HEK293 (cell line): ENCODE measurements at regions not wholly inside any gene's neighbourhood (a gene's known extent, or its start where the extent isn't known, plus 50 kb on each side); places are given as distances from the start of the nearest gene placed in this dataset.

ENCODE experiments used
- ZBTB17 ChIP-seq: fragments of 450-650 bp; formaldehyde crosslinking; IDR thresholded peaks from 2 replicates; pipeline ENCODE4 v1.5.1; 2016; ENCODE audit warnings: missing biosample characterization, missing genetic modification characterization
- ZNF138 ChIP-seq: fragments of 450-650 bp; formaldehyde crosslinking; IDR thresholded peaks from 2 replicates; pipeline ENCODE4 v1.5.1; 2016; ENCODE audit warnings: missing biosample characterization, missing genetic modification characterization, borderline replicate concordance
- TF ChIP-seq, protein P1 (sequence below): fragments of 450-650 bp; formaldehyde crosslinking; IDR thresholded peaks from 2 replicates; pipeline ENCODE4 v1.5.1; 2016; ENCODE audit warnings: missing biosample characterization, missing genetic modification characterization
- TF ChIP-seq, protein P2 (sequence below): fragments of 450-650 bp; formaldehyde crosslinking; IDR thresholded peaks from 2 replicates; pipeline ENCODE4 v1.5.1; 2016; ENCODE audit warnings: missing biosample characterization, missing genetic modification characterization

GRCh38 chr3:167895178-167895577 lies 159.7 kb downstream of the SERPINI1 start:
- TF ChIP-seq, protein P1, sequence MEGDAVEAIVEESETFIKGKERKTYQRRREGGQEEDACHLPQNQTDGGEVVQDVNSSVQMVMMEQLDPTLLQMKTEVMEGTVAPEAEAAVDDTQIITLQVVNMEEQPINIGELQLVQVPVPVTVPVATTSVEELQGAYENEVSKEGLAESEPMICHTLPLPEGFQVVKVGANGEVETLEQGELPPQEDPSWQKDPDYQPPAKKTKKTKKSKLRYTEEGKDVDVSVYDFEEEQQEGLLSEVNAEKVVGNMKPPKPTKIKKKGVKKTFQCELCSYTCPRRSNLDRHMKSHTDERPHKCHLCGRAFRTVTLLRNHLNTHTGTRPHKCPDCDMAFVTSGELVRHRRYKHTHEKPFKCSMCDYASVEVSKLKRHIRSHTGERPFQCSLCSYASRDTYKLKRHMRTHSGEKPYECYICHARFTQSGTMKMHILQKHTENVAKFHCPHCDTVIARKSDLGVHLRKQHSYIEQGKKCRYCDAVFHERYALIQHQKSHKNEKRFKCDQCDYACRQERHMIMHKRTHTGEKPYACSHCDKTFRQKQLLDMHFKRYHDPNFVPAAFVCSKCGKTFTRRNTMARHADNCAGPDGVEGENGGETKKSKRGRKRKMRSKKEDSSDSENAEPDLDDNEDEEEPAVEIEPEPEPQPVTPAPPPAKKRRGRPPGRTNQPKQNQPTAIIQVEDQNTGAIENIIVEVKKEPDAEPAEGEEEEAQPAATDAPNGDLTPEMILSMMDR (tag by site-specific recombination) = no peak
- TF ChIP-seq ZBTB17 (tag by site-specific recombination) (no peak), ZNF138 (tag by site-specific recombination) (no peak)
- TF ChIP-seq, protein P2, sequence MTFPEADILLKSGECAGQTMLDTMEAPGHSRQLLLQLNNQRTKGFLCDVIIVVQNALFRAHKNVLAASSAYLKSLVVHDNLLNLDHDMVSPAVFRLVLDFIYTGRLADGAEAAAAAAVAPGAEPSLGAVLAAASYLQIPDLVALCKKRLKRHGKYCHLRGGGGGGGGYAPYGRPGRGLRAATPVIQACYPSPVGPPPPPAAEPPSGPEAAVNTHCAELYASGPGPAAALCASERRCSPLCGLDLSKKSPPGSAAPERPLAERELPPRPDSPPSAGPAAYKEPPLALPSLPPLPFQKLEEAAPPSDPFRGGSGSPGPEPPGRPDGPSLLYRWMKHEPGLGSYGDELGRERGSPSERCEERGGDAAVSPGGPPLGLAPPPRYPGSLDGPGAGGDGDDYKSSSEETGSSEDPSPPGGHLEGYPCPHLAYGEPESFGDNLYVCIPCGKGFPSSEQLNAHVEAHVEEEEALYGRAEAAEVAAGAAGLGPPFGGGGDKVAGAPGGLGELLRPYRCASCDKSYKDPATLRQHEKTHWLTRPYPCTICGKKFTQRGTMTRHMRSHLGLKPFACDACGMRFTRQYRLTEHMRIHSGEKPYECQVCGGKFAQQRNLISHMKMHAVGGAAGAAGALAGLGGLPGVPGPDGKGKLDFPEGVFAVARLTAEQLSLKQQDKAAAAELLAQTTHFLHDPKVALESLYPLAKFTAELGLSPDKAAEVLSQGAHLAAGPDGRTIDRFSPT (tag by site-specific recombination) = no peak
